ENCODE measurements at regions not wholly inside any gene's neighbourhood (a gene's known extent, or its start where the extent isn't known, plus 50 kb on each side); places are given as distances from the start of the nearest gene placed in this dataset.

- TF ChIP-seq CTCF (IDR thresholded peaks at IDR 0.05; ENCODE audit: control insufficient read depth, insufficient read depth, low read depth, low read length, missing control alignments), result no peak
- H3K4me3 ChIP-seq (ENCODE audit: control insufficient read depth, low read depth, low read length), result no peak overlapping the region
- DNase-seq (ENCODE audit: low read depth), result no peak
These were observed 70.7 kb upstream of the THBS1 start for GRCh38 chr15:39510001-39510701.

- peak; percentile 76 for DNase-seq (ENCODE audit: low read depth)
- no peak overlapping the region for H3K4me3 ChIP-seq (ENCODE audit: control insufficient read depth, low read depth, low read length)
- no peak for TF ChIP-seq CTCF (IDR thresholded peaks at IDR 0.05; ENCODE audit: control insufficient read depth, insufficient read depth, low read depth, low read length, missing control alignments)
These were observed 69.6 kb upstream of the THBS1 start for GRCh38 chr15:39511000-39511915.

GRCh38 chr15:39511916-39512260 is 69.0 kb upstream of the THBS1 start:
- no peak for DNase-seq (ENCODE audit: low read depth)
- no peak for TF ChIP-seq CTCF (IDR thresholded peaks at IDR 0.05; ENCODE audit: control insufficient read depth, insufficient read depth, low read depth, low read length, missing control alignments)

GRCh38 chr15:39512643-39513042 is 68.2 kb upstream of the THBS1 start:
- no peak for DNase-seq (ENCODE audit: low read depth)
- no peak overlapping the region for H3K4me3 ChIP-seq (ENCODE audit: control insufficient read depth, low read depth, low read length)
- no peak for TF ChIP-seq CTCF (IDR thresholded peaks at IDR 0.05; ENCODE audit: control insufficient read depth, insufficient read depth, low read depth, low read length, missing control alignments)

More at GRCh38 chr15:39511916-39512260, 69.0 kb upstream of the THBS1 start:
- no peak overlapping the region for H3K4me3 ChIP-seq (ENCODE audit: control insufficient read depth, low read depth, low read length)

- TF ChIP-seq CTCF (IDR thresholded peaks at IDR 0.05; ENCODE audit: control insufficient read depth, insufficient read depth, low read depth, low read length, missing control alignments), result no peak
- no peak for DNase-seq (ENCODE audit: low read depth)
- no peak overlapping the region for H3K4me3 ChIP-seq (ENCODE audit: control insufficient read depth, low read depth, low read length)
These were observed 66.9 kb upstream of the THBS1 start for GRCh38 chr15:39513936-39514335.

- DNase-seq (ENCODE audit: low read depth), result no peak
- no peak for TF ChIP-seq CTCF (IDR thresholded peaks at IDR 0.05; ENCODE audit: control insufficient read depth, insufficient read depth, low read depth, low read length, missing control alignments)
- H3K4me3 ChIP-seq (ENCODE audit: control insufficient read depth, low read depth, low read length), result no peak overlapping the region
These were observed 65.9 kb upstream of the THBS1 start for GRCh38 chr15:39514933-39515332.

All from AG09309 (cell line).